GM08714 (cell line): ENCODE measurements at regions not wholly inside any gene's neighbourhood (a gene's known extent, or its start where the extent isn't known, plus 50 kb on each side); places are given as distances from the start of the nearest gene placed in this dataset.
"Not testable (repeated sequence)": the region's sequence is repeated elsewhere in the genome, so short reads cannot be mapped to it uniquely, and the experiment has no call there.

Source experiments
- H3K4me3 ChIP-seq: fragments of 200-500 bp; sonication (Bioruptor generic); 2 replicates; pipeline ENCODE4 v1.5.1; 2014; ENCODE audit warnings: mild to moderate bottlenecking, low read length, inconsistent platforms
- ZNF274 ChIP-seq: IDR thresholded peaks from 2 replicates; pipeline ENCODE4 v1.6.1; 2012; ENCODE audit warnings: mild to moderate bottlenecking, low read depth, low read length

- no peak for TF ChIP-seq ZNF274
Measured at GRCh38 chr12:67056329-67056728, 212.8 kb upstream of the CAND1 start.

GRCh38 chr12:67057072-67057471 is 212.1 kb upstream of the CAND1 start:
- no peak overlapping the region for H3K4me3 ChIP-seq
- TF ChIP-seq ZNF274 = no peak

More at GRCh38 chr12:67056329-67056728, 212.8 kb upstream of the CAND1 start:
- H3K4me3 ChIP-seq = no peak overlapping the region

GRCh38 chr12:67062193-67062592 is 207.0 kb upstream of the CAND1 start:
- no peak for TF ChIP-seq ZNF274
- H3K4me3 ChIP-seq = no peak overlapping the region

DNA sequence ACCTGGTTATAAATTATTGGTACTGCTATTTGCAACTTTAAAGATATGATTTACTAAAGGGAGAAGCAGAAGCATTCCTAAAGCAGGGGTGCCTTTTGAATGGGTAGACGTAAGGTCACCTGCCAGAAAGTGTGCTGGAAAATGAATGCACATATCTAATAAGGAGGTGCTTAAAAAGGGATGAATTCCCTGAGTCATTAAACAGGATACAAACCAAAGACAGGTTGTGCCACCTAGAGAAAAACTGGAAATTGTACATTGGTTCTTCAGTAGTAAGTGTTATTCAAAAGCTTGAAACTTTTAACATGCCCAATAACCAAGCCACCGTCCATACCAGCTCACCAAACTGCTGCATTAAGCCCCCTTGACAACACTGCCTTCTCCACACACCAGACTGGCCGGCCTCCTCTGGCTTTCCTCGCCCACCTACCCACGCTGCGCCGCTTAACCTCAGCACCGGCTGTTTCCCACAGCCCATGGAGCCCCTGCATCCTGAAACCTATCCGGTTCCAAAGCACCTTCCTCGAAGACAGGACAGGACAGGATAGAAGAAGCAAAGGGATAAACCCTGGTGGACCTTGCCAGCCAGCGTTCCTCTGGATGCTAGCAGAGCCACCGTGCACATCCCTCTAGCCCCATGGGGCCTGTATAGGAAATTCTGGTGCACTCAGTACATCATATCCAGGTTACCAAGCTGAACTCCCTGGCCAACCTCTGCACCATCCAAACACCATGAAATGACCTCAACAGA is 201.5 kb upstream of the CAND1 start:
- no peak for TF ChIP-seq ZNF274
- no peak overlapping the region for H3K4me3 ChIP-seq

DNA sequence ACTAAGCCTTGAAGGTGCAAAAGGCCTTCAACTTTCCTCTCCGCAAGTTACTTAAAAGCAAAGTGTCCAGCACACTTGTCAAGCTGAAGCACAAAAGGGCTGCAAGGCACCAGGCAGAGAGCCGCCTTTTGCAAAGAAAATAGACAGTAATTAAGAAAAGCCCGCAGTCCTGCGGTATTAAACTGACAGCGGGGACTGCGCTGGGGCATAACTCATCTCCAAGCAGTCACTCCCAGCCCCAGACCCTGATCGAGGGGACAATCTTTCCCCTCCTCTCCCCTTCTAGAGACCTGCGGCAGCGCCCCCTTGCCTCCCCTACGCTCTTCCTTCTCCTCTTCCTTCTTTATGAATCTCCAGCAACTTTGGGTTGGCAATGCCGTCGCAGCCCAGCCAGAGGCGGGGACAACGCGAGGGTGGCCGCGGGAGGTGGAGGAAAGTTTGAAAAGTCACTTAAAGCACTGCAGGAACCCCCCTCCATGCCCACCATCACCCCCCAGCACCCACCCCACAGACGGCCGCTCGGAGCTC is 200.9 kb upstream of the CAND1 start:
- TF ChIP-seq ZNF274 = no peak
- no peak overlapping the region for H3K4me3 ChIP-seq

DNA sequence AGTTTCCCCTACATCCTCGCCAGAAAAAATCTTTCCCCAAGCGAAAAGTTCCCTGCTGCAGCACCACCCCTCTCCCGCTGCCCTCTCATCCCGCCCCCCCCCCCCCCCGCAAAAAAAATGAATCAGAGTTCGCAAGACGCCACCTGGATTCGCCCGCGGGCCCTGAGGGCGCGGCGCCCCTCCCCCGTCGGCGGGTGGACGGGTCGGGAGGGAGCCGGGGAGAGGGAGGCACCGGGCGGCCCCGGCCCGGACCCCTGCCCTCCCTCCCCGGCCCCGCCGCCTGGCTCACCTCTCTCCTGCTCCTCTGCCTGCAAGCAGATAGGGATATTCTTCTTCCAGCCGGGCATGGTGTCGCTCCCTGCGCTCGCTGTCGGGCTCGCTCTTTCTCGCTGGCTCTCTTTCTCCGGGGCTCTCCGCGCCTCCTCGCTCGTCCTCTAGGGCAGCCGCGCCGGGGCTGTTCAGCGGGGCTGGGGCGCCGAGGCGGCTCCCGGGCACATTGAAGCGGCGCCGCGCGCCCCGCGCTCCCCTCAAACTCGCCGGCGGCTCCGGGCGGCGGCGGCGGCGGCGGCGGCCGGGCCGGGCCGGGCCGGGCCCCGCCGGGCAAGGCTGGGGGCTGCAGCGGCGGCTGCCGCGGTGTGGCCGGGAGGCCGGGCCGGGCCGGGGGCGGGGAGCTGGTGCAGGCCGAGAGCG is 200.3 kb upstream of the CAND1 start:
- H3K4me3 ChIP-seq = peak overlapping the region; percentile 59
- no peak for TF ChIP-seq ZNF274

GRCh38 chr12:67069451-67070306 is 199.5 kb upstream of the CAND1 start:
- TF ChIP-seq ZNF274 = no peak
- H3K4me3 ChIP-seq = peak overlapping the region; percentile 59; the same call in 1 of the 2 replicates

GRCh38 chr12:67070307-67070600 is 198.9 kb upstream of the CAND1 start:
- no peak for TF ChIP-seq ZNF274
- H3K4me3 ChIP-seq = no peak overlapping the region

DNA sequence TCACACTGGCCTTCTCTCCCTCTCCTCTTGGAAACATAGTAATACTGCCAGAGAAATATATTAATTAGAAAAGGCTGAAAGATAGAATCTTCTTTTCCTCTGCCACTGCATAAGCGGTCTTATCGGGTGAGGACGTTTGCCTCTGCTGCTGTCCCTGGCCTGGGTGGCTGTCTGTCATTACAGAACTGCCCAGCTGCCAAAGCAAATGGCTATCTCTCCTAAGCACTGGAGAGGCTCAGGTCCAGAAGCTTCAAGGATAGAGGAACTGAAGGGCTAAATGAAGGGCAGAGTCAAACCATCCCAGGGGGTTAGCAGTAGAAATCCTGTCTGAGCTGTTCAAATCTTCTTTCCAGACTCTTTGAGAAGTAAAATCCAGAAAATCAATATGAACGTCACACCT is 198.6 kb upstream of the CAND1 start:
- no peak for TF ChIP-seq ZNF274
- H3K4me3 ChIP-seq = no peak overlapping the region

DNA sequence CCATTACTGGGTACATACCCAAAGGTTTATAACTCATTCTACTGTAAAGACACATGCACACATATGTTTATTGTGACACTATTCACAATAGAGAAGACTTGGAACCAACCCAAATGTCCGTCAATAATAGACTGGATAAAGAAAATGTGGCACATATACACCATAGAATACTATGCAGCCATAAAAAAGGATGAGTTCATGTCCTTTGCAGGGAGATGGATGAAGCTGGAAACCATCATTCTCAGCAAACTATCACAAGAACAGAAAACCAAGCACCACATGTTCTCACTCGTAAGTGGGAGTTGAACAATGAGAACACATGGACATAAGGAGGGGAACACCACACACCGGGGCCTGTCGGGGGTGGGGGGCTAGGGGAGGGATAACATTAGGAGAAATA is 196.9 kb upstream of the CAND1 start:
- not testable (repeated sequence) for H3K4me3 ChIP-seq

GRCh38 chr12:67073336-67073735 is 195.8 kb upstream of the CAND1 start:
- no peak overlapping the region for H3K4me3 ChIP-seq
- no peak for TF ChIP-seq ZNF274

DNA sequence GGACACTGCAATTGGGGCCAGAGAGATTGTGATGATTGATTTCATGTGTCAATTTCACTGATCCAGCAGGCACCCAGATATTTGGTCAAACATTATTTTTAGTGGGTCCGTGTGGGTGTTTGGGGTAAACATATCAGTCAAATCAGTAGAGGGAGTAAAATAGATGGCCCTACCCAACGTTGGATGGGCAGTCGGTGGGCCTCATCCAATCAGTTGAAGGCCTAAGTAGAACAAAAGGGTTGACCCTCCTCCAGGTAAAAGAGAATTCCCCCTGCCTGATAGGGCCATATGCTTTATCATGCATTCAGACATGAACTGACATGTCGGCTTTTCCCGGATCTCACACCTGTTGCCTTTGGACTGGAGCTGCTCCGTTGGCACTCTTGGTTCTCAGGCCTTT is 195.1 kb upstream of the CAND1 start:
- TF ChIP-seq ZNF274 = no peak
- H3K4me3 ChIP-seq = no peak overlapping the region

DNA sequence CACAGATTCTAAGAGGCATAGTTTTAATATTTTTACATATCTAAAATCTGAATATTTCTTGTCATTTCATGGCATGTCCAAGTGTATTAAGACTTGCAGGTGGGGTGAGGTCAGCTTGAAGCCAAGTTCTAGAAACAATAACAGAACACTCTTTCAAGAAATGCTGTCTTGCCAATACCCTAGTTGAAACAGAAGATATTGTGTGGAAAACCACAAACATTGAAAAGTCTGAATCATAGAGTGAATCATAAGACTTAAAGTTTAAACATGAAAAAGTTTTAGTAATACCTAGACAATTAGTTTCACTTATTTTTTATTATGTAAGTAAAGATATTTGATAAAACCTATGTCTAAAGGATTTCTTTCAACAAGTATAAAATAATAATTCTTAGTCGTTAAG is 191.5 kb upstream of the CAND1 start:
- TF ChIP-seq ZNF274 = no peak
- H3K4me3 ChIP-seq = no peak overlapping the region

DNA sequence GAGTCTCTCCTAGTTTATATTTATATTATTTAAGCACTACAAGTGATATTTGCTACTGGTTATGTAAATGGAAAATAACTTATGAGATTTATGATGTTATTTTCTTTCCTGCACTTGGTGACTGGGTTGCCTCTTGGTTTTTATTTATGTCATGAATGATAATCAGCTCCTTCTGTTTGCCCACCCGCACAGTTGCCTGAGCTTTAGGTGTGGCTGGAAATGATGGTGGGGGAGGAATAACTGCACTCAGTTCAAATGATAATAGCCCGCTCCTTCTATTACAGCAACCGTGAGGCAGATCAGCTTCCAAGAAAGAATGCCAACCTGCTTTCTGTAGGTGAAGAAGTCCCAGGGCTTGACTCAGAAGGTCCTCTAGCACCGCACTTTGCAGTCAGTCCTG is 190.2 kb upstream of the CAND1 start:
- H3K4me3 ChIP-seq = no peak overlapping the region
- no peak for TF ChIP-seq ZNF274

- no peak overlapping the region for H3K4me3 ChIP-seq
- no peak for TF ChIP-seq ZNF274
Measured at GRCh38 chr12:67080637-67081036, 188.5 kb upstream of the CAND1 start.
